IPS-18c (cell line): ENCODE measurements at regions not wholly inside any gene's neighbourhood (a gene's known extent, or its start where the extent isn't known, plus 50 kb on each side); places are given as distances from the start of the nearest gene placed in this dataset.
A peak's percentile ranks its signal among the peaks of the same experiment; 100 is the strongest.
"Not testable (repeated sequence)": the region's sequence is repeated elsewhere in the genome, so short reads cannot be mapped to it uniquely, and the experiment has no call there.

Experiments
- H3K4me3 ChIP-seq: 2 replicates; pipeline ENCODE4 v1.7.0; 2013; ENCODE audit warnings: low read depth, mild to moderate bottlenecking, low read length, moderate library complexity; ENCODE audit not compliant: insufficient read depth
- H3K9me3 ChIP-seq: one replicate; pipeline ENCODE4 v1.6.1; 2013; ENCODE audit warnings: mild to moderate bottlenecking, low read length, moderate library complexity; ENCODE audit not compliant: control insufficient read depth, insufficient read depth

DNA sequence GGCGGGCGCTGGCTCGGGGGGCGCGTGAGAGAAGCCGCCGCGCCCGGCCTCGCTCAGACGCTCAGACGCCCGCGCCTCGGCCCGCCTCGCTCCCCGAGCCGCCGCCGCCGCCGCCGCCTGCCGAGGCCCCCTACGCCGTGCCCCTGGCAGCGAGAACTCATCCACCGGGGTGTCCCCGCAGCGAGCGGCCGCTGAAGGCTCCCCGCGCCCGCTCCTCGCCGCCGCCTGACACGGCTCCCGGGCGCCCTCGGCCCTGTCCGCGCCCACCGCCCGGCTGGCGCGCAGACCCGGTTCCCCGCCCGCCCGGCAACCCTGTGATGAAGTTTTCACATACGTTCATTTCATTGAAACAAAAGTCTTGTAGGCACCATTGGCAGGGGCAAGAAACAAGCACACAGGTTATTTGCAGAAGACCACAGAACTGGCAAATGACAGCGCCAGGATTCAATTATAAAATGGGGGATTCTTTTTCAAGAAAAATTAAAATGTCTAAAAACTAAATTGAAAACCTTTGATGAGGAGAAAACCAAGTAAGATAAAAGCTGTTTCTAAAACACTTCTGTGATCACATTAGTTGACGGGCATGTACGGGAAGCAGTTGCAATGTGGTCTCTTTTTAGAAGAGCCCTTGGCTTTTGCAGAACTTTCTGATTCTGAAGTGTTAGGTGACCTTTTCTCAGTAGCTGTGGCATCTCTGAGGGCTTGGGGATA, 50.5 kb upstream of the TUBA3D start:
- peaks cover 2% of the 10 kb centered on the region for H3K9me3 ChIP-seq
- H3K4me3 ChIP-seq, result peak overlapping the region; percentile 21; the same call in 1 of the 2 replicates

DNA sequence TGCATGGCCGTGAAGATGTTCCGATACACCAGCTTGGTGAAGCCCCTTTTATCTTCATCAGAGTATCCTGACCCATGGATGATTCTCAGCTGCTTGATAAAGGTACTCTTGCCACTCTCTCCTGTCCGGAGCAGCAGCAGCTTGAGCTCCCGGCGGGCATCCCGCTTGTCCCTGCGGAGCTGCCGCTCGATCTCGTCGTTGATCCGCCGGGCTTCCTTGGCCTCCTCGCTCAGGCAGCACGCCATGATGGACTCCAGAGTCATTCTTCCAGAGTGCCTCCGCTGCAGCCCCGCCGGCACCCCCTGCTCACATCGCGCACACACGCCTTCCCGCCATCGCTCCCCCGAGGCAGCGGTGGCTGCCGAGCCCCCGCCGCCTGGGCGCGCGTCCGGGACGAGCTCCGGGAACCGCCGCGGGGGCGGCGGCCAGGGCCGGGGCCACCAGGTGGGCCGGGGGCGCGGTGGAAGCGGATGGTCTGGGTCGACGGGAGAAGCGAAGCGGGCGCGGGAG, 51.3 kb upstream of the TUBA3D start:
- H3K9me3 ChIP-seq, result not testable (repeated sequence)
- H3K4me3 ChIP-seq, result peak overlapping the region; percentile 0; the same call in 1 of the 2 replicates

DNA sequence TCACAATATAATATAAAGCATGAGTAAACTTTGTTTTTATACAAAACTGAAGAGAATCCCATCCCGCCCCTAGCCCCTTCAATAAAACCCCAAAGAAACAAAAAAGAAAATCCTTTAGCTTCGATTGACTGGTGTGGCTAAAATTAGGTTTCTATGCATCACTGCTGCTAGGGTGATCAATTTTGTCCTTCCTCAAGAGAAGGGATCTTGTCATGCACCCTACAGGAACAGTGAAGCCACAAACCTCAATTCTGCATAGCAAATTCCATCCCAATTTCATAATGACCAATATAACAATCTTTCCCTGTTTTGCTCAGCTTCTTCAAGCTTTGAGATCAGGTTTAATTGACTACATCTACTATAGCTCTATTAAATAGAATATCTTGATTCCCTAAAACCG, 55.2 kb upstream of the TUBA3D start:
- not testable (repeated sequence) for H3K9me3 ChIP-seq, H3K4me3 ChIP-seq

DNA sequence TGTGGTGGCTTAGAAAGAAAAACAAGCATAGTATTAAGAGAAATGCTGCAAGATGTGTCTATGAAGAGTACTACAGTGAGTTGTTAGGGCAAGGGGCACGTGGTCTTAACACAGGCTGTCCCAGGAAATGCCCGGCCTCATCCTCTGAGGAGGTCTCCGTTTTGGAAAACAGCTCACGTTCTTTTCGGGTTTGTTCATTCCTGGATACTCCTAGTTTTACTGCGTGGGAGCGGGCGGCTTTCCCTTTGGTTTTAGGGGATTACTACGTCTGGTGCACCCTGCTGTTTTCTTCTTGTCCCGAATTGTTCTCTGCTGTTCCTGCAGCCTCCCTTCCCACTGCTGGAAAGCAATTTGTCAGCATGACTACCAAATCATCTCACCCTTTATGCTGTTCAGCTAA, 55.5 kb upstream of the RAB6D start:
- H3K9me3 ChIP-seq, result peaks cover 2% of the 10 kb centered on the region
- no peak overlapping the region for H3K4me3 ChIP-seq

DNA sequence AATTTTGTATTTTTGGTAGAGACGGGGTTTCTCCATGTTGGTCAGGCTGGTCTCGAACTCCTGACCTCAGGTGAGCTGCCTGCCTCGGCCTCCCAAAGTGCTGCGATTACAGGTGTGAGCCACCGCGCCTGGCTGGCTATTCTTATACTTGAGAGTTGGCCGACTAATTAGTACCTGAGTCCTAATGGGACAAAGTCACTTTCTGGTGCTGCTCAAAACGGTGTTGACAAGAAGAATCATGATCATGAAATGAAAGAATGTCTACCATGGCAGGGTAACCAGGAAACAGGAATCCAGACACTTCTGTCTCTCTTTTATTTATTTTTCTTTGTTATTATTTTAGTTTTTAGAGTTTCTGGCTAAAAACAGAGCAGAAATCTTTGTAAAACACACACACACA, 54.7 kb upstream of the RAB6D start:
- Histone ChIP-seq H3K9me3 (no peaks in the 10 kb centered on the region), H3K4me3 (no peak overlapping the region)

DNA sequence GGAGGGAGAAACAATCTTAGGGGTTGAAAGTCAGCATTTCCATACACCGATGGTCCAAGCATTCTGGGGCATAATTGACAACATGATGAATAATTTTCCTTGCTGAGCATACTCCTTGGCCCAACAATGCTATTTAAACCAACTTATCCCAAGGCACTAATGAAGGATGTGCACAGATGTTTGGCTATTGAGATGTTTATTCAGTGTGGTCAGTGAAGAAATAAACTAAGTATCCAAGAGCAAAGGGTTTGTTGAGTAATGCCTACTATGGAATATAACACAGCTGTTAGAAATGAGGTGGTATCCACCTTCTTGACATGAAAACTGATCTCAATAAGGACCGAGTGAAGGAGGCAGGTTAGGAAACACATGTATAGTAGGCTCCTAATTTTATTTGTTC, 53.9 kb upstream of the RAB6D start:
- no peak overlapping the region for H3K4me3 ChIP-seq
- no peaks in the 10 kb centered on the region for H3K9me3 ChIP-seq

DNA sequence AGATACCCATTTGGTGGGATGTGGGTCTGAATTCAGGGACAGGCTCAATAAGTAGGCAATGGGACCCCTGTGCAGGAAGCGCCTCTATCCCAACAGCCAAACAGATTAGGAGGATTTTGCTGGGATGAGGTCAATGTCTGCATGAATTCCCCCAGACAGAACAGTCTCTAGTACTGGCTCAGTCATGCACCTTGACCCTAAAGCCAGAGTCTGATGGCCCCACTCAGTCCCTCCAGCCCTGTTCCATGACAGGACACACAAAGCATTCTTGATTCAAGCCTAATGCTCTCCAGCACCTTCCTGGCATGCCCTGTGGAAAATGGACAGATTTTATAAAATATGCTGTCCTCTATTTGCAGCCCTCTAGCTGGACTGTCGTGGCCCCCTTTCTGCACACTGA, 49.8 kb upstream of the RAB6D start:
- Histone ChIP-seq H3K9me3 (no peaks in the 10 kb centered on the region), H3K4me3 (no peak overlapping the region)
